GM18909 (cell line): ENCODE measurements at regions not wholly inside any gene's neighbourhood (a gene's known extent, or its start where the extent isn't known, plus 50 kb on each side); places are given as distances from the start of the nearest gene placed in this dataset.

ENCODE experiments used
- ATAC-seq: cut with Tn5 transposase; IDR thresholded peaks from one replicate; pipeline ENCODE4 v1.9.1; 2021; ENCODE audit warnings: mild to moderate bottlenecking; ENCODE audit not compliant: unreplicated experiment, poor library complexity

- ATAC-seq = no peak
Measured at GRCh38 chr17:73942703-73943415, 260.6 kb upstream of the RPL38 start.

GRCh38 chr17:73943416-73944110, 259.9 kb upstream of the RPL38 start:
- ATAC-seq = no peak

GRCh38 chr17:73944366-73944765, 259.1 kb upstream of the RPL38 start:
- ATAC-seq = no peak

DNA sequence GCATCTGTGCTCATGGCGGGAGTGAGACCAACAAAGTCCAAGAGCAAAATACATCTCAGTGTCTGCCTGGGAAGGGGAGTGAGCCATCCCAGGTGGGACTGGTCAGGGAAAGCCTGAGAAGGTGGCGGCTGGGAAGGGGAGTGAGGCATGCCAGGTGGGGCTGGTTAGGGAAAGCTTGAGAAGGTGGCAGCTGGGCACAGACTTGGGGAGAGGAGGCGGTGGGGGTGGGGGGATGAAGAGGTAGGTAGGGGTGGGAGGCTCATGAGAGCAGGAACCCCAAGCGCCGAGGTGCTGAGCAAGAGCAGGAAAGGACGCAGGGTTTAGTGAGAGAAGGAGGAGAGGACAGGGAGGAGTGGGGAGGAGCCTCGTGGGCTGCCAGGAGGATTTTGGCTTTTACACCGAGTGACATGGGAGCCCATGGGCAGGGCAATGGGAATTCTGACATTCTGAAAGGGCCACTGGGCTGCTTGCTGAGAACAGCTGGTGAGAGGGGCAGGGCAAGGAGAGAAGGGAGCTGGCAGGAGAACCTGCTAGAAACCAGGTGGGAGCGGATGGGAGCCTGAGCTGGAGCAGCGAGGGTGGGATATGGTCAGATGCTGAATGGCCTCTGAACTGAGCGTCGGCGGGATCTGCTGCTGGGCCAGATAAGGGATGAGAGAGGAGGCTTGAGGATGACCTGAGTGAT, 256.1 kb upstream of the RPL38 start:
- no peak for ATAC-seq

GRCh38 chr17:73947966-73948355, 255.5 kb upstream of the RPL38 start:
- no peak for ATAC-seq

DNA sequence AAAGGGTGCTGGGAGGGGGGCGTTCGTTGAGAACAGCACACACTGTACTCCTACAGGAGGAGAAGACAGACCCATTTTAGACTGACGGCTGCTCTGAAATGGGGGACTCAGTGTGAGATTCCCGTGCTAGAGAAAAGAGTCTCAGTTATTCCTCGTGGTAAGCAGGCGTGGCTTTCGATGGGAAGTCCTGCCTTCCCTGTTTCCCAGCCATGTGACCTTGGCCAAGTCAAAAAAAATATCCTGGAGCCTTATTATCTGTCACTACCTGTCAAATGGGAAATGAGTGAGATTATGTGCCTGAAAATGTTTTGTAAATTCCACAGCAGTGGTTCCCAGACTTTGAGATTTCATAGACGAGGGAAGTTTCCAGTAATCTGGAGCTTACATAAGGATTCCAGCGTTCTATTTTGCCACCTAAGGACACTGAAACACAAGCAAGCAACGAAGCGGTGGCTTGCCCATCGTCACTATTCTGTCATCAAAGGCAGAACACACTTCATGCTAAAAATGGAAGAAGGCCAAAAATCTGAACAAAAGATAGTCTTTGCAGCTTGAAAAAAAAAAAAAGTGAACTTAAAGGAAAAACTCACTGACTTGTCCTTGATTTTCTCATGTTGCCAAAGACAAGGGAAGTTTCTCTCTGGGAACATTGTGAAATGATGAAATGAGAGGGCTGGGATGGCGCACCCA, 253.4 kb upstream of the RPL38 start:
- no peak for ATAC-seq

DNA sequence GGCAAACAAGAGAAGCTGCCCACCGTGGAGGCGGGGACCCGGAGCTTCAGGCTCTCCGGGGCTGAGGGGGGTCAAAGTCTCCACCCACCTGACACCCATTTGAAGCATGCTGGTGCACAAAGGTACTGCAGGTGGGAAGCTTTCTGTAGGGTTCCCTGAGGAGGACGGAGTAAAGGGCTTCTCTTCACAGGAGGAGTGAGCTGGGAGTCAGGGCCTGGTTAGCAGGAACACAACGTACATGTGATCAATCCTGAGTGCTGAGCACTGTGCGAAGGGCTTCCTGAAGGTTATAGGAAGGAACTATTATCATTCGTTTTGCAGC, 252.9 kb upstream of the RPL38 start:
- no peak for ATAC-seq

GRCh38 chr17:73952082-73952479, 251.4 kb upstream of the RPL38 start:
- no peak for ATAC-seq

DNA sequence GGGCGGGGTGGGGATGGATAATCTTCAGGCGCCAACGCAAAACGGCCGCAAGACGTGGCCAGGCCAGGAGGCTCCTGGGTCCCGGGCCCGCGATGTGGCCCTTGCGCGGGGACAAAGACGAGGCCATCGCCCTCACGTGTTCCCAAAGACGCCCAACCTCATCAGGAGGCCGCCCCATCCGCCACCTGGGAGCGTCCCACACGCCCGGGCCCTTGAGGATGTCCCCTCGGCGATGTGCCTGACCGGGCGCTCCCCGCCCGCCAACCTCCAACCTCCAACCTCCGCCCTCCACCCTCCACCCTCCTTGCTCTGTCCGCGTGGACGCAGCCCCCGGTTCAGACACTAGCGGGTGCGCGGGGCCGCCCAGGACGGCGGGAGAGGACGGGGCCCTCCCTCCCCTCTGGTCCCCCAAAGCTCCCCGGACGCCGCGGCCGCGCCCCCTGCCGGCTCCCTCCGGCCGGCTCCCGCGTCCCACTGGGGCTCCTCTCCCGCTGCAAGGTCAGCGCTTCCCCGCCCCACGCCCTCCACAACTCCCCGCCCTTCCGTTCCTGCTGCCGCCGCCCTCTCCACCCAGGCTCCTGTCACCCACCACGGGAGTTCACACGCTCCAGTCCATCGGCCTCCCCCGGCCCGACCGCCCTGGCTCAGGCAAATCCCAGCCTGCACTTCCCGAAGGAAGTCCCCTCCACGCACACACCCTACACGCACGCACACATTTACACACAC, 250.8 kb upstream of the RPL38 start:
- no peak for ATAC-seq

- no peak for ATAC-seq
Measured at GRCh38 chr17:73953206-73954033, 250.1 kb upstream of the RPL38 start.

- no peak for ATAC-seq
Measured at GRCh38 chr17:73954951-73955350, 248.5 kb upstream of the RPL38 start.

- no peak for ATAC-seq
Measured at GRCh38 chr17:73955616-73956015, 247.9 kb upstream of the RPL38 start.

- no peak for ATAC-seq
Measured at GRCh38 chr17:73956169-73956568, 247.3 kb upstream of the RPL38 start.

GRCh38 chr17:73956595-73957465, 246.6 kb upstream of the RPL38 start:
- ATAC-seq = no peak

DNA sequence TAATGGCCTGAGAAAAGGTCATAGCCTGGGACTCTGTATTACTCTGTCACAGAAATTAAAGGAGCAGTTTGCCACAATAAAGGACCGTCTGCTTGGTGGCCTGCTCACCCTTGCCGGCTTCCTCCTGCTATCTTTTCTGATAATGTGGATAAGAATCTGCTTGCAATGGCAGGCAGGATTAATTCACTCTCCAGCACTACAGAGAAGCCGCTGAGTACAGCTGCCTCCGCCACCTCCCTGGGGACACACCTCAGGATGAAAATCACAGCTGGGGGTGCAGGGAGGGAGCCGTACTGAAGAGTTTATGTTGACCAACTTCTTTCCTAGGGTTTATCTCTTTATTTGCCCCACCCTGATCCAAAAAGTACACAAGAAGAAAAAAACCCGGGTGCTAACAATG, 245.9 kb upstream of the RPL38 start:
- ATAC-seq = no peak

GRCh38 chr17:73958453-73958852, 245.0 kb upstream of the RPL38 start:
- no peak for ATAC-seq

DNA sequence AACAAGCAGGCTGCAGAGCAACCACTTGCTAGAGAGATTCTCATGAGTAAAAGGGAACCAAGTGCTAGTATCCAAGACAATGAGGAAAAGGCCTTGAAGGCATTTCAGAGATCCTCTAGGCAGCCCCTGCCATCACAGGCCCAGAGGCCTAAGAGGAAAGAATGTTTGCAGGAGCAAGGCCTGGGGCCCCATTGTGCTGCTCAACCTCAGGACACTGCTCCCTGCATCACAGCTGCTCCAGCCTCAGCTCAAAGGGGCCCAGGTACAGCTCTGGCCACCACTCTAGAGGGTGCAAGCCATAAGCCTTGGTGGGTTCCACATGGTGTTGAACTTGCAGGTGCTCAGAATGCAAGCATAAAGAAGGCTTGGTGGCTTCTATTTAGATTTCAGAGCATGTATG, 243.0 kb upstream of the RPL38 start:
- ATAC-seq = no peak

GRCh38 chr17:73962308-73962707, 241.2 kb upstream of the RPL38 start:
- ATAC-seq = no peak

- ATAC-seq = no peak
Measured at GRCh38 chr17:73968680-73969079, 234.8 kb upstream of the RPL38 start.
